Colonic mucosa (tissue), 4 donors: ENCODE measurements at regions not wholly inside any gene's neighbourhood (a gene's known extent, or its start where the extent isn't known, plus 50 kb on each side); places are given as distances from the start of the nearest gene placed in this dataset.
"Not testable (repeated sequence)": the region's sequence is repeated elsewhere in the genome, so short reads cannot be mapped to it uniquely, and the experiment has no call there.

Experiments
- DNase-seq: peaks from one replicate; pipeline ENCODE4 v3.0.0-alpha.2; 2020
- H3K27ac ChIP-seq: fragments of 200-600 bp; one replicate; pipeline ENCODE4 v1.8.0; 2021
- H3K27me3 ChIP-seq: fragments of 200-600 bp; one replicate; pipeline ENCODE4 v1.8.0; 2021
- H3K36me3 ChIP-seq: fragments of 200-600 bp; one replicate; pipeline ENCODE4 v1.8.0; 2021
- H3K4me1 ChIP-seq: fragments of 200-600 bp; one replicate; pipeline ENCODE4 v1.8.0; 2021; ENCODE audit warnings: mild to moderate bottlenecking
- H3K4me3 ChIP-seq: fragments of 200-600 bp; one replicate; pipeline ENCODE4 v1.8.0; 2021
- H3K9ac ChIP-seq, 2 donors: one replicate each; pipeline ENCODE4 v1.7.0; 2013; ENCODE audit warnings: control low read depth in 2 of 2, low read depth in 2 of 2, low read length in 2 of 2
- H3K9me3 ChIP-seq: fragments of 200-600 bp; one replicate; pipeline ENCODE4 v1.8.0; 2021
- intact Hi-C: fragments of 100-400 bp; cut with DNase I; formaldehyde crosslinking; loops from one replicate; pipeline ENCODE4 v1.14.1; 2022
- TF ChIP-seq, protein P1 (sequence below): fragments of 200-600 bp; IDR thresholded peaks from one replicate; pipeline ENCODE4 v1.8.0; 2022; ENCODE audit warnings: antibody characterized with exemption, mild to moderate bottlenecking
- donor health status: healthy.
- donor health status: DM: no; HTN: no; CAD: no.
- donor health status: DM: no; HTN: no; CAD: no.

DNA sequence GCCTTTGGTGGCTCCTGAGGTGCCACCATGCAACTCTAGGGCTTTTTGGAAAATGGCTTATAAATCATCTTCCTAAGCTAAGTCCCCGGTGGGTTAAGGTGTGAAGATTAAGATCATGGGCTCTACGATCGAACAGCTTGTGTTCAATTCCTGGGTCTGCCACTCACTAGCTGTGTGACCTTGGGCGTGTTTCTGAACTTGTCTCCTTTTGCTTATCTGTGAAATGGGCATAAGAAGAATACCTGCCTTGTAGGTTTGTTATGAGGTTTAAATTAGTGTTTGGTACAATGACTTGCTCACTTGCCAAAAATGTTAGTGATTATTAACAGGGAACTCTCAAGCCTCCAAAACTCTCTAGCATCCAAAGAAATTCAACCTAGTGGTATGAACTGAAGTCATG is 119.2 kb upstream of the PITX1 start:
- Histone ChIP-seq H3K27ac (no peak overlapping the region), H3K4me1 (no peaks in the 10 kb centered on the region), H3K36me3 (no peaks in the 10 kb centered on the region), H3K9me3 (no peaks in the 10 kb centered on the region), H3K4me3 (no peak overlapping the region), H3K9ac (no peak overlapping the region), H3K27me3 (no peaks in the 10 kb centered on the region)
- intact Hi-C loops: no loop called here
- DNase-seq: no peak
- TF ChIP-seq, protein P1, sequence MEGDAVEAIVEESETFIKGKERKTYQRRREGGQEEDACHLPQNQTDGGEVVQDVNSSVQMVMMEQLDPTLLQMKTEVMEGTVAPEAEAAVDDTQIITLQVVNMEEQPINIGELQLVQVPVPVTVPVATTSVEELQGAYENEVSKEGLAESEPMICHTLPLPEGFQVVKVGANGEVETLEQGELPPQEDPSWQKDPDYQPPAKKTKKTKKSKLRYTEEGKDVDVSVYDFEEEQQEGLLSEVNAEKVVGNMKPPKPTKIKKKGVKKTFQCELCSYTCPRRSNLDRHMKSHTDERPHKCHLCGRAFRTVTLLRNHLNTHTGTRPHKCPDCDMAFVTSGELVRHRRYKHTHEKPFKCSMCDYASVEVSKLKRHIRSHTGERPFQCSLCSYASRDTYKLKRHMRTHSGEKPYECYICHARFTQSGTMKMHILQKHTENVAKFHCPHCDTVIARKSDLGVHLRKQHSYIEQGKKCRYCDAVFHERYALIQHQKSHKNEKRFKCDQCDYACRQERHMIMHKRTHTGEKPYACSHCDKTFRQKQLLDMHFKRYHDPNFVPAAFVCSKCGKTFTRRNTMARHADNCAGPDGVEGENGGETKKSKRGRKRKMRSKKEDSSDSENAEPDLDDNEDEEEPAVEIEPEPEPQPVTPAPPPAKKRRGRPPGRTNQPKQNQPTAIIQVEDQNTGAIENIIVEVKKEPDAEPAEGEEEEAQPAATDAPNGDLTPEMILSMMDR: no peak

DNA sequence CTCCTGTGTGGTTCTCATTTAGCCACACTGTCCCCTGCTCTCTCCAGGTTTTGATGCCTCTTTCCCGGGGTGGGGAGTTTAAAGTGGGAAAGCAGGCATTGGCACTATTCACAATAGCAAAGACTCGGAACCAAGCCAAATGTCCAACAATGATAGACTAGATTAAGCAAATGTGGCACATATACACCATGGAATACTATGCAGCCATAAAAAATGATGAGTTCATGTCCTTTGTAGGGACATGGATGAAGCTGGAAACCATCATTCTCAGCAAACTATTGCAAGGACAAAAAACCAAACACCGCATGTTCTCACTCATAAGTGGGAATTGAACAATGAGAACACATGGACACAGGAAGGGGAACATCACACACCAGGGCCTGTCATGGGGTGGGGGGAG is 117.6 kb upstream of the PITX1 start:
- H3K4me3 ChIP-seq, intact Hi-C loops, H3K36me3 ChIP-seq, H3K27ac ChIP-seq, DNase-seq, H3K9me3 ChIP-seq, H3K27me3 ChIP-seq, H3K4me1 ChIP-seq, H3K9ac ChIP-seq: not testable (repeated sequence)

DNA sequence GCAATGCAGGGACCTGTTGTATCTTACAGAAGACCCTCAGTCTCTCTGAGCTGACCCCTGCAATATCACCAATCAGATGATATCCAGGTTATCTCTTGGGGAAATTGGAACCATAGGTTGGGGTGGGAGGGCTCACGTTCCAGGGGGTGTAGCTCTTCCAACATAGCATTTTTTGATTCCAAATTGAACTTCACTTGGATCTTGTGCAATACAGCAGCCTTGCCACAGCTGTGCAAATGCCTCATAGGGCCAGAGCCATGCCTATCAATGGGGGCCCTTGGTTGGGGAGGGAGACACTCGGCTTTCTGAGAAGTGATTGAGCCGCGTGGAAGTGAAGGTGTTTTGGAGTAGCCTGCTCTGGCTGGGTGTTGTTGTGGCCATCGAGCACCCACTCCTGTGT is 117.2 kb upstream of the PITX1 start:
- Histone ChIP-seq H3K4me1 (no peaks in the 10 kb centered on the region), H3K9ac (no peak overlapping the region), H3K9me3 (no peaks in the 10 kb centered on the region), H3K27me3 (no peaks in the 10 kb centered on the region), H3K4me3 (no peak overlapping the region), H3K27ac (no peak overlapping the region), H3K36me3 (no peaks in the 10 kb centered on the region)
- TF ChIP-seq, protein P1: no peak
- intact Hi-C loops: no loop called here
- no peak for DNase-seq

DNA sequence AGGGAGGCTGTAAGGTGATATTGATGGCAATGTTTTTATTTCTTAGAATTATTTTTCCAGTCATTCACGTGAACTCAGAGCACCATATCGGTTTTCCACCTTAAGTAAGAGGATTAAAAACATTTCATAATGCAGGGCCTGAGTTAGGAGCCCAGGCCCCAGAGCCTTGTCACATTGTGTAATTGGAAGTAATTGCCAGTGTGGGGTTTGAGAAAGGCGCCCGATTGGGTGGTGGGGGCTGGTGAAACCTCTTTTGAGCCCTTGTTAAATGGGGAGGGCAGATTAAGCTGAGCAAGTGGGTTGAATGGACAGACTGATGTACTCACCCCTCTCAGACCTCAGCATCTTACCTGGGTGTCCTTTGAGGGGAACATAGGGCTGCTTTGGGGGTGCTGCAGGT is 116.7 kb upstream of the PITX1 start:
- Histone ChIP-seq H3K4me3 (no peak overlapping the region), H3K27ac (no peak overlapping the region), H3K27me3 (no peaks in the 10 kb centered on the region), H3K4me1 (no peaks in the 10 kb centered on the region), H3K36me3 (no peaks in the 10 kb centered on the region), H3K9me3 (no peaks in the 10 kb centered on the region), H3K9ac (no peak overlapping the region)
- DNase-seq: no peak
- TF ChIP-seq, protein P1: no peak
- intact Hi-C loops: no loop called here

DNA sequence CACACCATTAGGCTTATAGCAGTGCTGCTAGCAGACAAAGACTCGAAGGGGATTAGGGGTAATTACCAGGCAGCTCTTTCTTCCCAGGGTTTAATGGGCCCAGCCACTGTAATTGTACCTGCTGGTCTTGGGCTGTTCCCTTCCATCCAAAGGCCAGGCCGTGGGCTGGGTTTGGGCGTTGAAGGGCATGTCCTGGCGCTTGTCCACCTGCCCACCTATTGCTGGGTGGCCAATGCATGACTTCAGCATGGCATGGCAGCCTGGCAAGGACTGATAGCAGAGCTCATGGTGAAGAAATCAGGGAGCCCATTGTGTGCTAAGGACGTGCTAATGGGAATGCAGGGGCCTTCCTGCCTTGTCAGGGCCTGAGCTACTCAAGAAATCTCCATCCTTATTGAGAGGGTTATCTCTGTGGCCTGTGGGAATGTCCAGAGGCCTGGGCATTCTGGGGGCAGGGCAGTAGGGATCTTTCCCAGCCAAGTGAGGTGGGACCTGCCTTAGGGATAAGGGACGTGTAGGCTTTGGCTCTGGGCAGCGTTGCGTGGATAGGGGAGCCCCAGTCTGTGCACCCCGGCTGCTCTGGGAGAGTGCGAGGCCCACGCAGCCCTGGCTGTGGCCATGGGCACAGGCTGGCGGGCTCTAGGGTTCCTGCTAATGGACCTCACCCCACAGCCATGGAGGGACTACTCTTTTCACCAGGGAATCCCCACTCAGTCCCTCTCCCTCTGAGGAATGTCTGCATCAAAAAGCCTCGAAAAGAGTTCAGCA is 116.1 kb upstream of the PITX1 start:
- intact Hi-C loops: no loop called here
- H3K27me3 ChIP-seq: no peaks in the 10 kb centered on the region

More for the DNA sequence above, 116.1 kb upstream of the PITX1 start:
- H3K4me1 ChIP-seq: no peaks in the 10 kb centered on the region
- no peak overlapping the region for H3K27ac ChIP-seq
- TF ChIP-seq, protein P1: no peak
- DNase-seq: no peak
- no peaks in the 10 kb centered on the region for H3K9me3 ChIP-seq
- H3K36me3 ChIP-seq: no peaks in the 10 kb centered on the region
- no peak overlapping the region for H3K9ac ChIP-seq
- H3K4me3 ChIP-seq: no peak overlapping the region
